HFF-Myc (cell line): ENCODE measurements at regions not wholly inside any gene's neighbourhood (a gene's known extent, or its start where the extent isn't known, plus 50 kb on each side); places are given as distances from the start of the nearest gene placed in this dataset.

Experiments
- DNase-seq: peaks from one replicate; pipeline ENCODE4 v3.0.0-alpha.2; 2011; ENCODE audit warnings: low read depth; ENCODE audit errors: extremely low read depth
- H3K4me3 ChIP-seq: replicated peaks from 2 replicates; pipeline ENCODE4 v1.5.1; 2011; ENCODE audit warnings: low read depth, mild to moderate bottlenecking, control low read depth, low read length
- TF ChIP-seq, protein P1 (sequence below): IDR thresholded peaks from 2 replicates; pipeline ENCODE4 v1.5.1; 2012; ENCODE audit warnings: mild to moderate bottlenecking, low read depth, low read length, control low read depth; ENCODE audit errors: missing control alignments

DNA sequence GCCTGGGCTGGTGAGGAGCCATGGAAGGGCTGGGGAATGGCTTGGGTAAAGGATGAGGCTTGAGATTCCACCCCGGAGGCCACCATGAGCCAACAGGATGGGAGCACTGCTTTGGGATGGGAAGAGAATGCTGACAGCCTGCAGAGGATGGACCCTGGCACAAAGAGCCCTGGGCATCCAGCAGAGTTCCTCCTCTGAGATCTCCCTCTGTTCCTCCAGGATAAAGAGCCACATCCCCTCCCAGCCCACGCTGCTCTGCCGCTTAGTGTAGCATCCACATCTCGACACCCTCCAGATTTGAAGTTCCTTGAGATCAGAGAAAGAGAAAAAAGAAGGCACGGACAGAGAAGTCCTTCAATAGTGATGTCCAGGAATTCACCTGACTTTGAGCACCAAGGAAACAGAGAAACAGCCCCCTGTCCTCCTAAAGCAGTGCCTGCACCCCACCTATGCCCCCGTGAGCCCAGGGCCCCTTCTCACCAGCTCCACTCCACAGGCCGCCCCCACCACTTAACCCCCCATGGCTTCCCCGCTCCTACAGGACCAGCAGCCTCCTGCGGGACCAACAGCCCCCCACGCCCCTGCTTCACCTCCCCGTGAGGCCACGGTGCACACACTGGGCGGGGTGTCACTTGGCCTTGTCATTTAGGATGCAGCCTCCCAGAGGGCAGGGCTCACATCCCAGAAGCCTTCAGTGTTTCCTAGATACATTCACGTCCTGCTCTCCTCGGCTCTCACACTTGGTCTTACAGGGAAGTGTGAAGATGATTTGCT lies 180.5 kb downstream of the SHANK2 start:
- no peak overlapping the region for H3K4me3 ChIP-seq
- TF ChIP-seq, protein P1, sequence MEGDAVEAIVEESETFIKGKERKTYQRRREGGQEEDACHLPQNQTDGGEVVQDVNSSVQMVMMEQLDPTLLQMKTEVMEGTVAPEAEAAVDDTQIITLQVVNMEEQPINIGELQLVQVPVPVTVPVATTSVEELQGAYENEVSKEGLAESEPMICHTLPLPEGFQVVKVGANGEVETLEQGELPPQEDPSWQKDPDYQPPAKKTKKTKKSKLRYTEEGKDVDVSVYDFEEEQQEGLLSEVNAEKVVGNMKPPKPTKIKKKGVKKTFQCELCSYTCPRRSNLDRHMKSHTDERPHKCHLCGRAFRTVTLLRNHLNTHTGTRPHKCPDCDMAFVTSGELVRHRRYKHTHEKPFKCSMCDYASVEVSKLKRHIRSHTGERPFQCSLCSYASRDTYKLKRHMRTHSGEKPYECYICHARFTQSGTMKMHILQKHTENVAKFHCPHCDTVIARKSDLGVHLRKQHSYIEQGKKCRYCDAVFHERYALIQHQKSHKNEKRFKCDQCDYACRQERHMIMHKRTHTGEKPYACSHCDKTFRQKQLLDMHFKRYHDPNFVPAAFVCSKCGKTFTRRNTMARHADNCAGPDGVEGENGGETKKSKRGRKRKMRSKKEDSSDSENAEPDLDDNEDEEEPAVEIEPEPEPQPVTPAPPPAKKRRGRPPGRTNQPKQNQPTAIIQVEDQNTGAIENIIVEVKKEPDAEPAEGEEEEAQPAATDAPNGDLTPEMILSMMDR, result no peak
- no peak for DNase-seq

DNA sequence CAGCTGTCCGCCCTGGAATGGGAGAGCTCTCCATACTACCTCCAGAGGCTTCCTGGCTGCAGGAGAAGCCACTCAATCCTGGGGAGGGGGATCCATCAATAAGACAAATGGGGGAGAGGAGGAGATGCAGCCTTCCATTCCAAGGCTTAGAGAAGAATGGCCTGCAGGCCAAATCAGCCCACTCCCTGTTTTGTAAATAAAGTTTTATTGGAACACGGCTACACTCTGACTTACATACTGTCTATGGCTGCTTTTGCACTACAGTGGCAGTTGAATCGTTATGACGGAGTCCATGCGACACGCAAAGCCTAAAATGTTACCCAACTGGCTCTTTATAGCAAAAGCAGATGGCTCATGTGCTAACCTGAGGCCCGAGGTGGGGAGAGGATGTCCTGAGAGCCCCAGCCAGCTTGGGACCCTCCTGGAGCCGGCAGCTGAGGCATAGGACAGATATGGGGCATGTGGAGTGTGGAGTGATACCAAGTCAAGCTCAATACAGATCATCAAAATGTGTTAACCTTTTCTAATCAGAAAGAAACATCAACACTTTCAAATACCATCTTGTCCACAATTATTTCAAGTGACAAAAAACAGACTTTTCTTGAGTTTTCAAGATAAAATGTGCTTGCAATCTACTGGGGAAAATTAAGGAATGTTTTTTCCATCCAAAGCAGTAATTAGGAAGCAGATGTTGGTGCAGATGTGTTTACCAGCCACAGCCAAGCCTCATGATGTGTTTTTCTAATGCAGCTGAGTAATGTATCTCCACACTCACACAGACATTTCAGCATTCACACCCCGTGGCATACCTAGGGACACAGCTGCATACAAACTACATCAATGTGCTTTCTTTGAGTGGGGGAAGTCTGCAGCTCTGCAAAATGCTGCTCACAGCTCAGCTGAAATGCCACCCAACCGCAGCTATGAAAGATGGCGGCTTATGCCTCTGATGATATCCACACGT lies 181.6 kb downstream of the SHANK2 start:
- no peak overlapping the region for H3K4me3 ChIP-seq
- TF ChIP-seq, protein P1, result no peak
- DNase-seq, result no peak

DNA sequence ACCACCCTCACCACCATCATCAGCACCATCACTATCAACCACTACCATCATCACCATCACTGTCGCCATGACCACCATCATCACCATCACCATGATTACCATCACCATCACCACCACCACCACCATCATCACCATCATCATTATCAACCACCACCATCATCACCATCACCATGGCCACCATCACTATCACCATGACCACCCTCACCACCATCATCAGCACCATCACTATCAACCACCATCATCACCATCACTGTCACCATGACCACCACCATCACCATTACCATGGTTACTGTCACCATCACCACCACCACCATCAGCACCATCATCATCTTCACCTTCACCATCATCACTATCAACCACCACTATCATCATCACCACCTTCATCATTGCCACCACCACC lies 183.4 kb downstream of the SHANK2 start:
- TF ChIP-seq, protein P1, result no peak
- no peak for DNase-seq
- no peak overlapping the region for H3K4me3 ChIP-seq

DNA sequence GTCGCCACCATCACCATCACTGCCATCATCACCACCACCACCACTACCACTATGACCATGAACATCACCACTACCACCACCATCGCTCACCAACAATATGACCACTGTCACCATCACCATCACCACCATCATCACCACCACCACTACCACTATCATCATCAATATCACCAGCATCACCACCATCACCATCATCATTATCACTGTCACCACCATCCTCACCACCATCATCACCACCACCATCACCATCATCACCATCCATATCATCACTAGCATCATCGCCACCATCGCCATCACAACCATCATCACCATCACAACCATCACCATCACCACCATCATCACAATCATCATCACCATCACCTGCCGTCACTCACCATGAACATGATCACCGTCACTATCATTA lies 184.6 kb downstream of the SHANK2 start:
- TF ChIP-seq, protein P1, result no peak
- H3K4me3 ChIP-seq, result no peak overlapping the region
- DNase-seq, result no peak

DNA sequence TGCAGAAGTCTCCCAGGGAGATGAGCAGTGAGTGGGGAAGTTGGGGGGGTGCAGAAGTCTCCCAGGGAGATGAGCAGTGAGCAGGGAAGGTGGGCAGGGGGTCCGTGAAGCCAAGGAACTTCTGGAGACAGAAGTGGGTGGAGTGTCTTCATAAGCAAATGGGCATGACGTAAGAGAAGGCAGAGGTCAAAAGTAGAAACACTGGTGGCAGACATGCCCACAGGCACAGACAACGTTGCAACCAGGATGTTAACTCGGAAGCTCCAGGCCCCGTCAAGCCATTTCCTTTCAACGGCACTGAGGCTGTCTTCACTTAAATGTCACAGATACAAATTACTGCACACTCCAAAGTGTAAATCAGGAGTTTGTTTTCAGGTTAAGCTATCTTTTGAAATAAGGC lies 186.1 kb downstream of the SHANK2 start:
- no peak overlapping the region for H3K4me3 ChIP-seq
- DNase-seq, result no peak
- TF ChIP-seq, protein P1, result no peak

DNA sequence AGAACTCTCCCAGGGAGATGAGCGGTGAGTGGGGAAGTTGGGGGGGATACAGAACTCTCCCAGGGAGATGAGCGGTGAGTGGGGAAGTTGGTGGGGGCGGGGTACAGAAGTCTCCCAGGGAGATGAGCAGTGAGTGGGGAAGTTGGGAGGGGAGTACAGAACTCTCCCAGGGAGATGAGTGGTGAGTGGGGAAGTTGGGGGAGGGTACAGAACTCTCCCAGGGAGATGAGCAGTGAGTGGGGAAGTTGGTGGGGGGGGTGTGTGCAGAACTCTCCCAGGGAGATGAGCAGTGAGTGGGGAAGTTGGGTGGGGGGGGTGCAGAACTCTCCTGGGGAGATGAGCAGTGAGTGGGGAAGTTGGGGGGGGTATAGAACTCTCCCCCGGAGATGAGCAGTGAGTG lies 186.5 kb downstream of the SHANK2 start:
- H3K4me3 ChIP-seq, result no peak overlapping the region
- DNase-seq, result no peak
- TF ChIP-seq, protein P1, result no peak
